Natural killer cell (primary cell): ENCODE measurements at regions not wholly inside any gene's neighbourhood (a gene's known extent, or its start where the extent isn't known, plus 50 kb on each side); places are given as distances from the start of the nearest gene placed in this dataset.
"Not testable (repeated sequence)": the region's sequence is repeated elsewhere in the genome, so short reads cannot be mapped to it uniquely, and the experiment has no call there.

Experiments used
- ATAC-seq, 3 donors: fragments of 150-1000 bp in 2 of 3; fragments of 200-7000 bp in 1 of 3; cut with Tn5 transposase; 1 replicate in 1 of 3; 2 replicates in 2 of 3; pipeline ENCODE4 v1.10.0; 2021; ENCODE audit warnings: mild to moderate bottlenecking in 2 of 3, moderate library complexity in 2 of 3
- DNase-seq, 2 donors: peaks; one replicate each; pipeline versions ENCODE4 v3.0.0 to v3.0.0-alpha.2; 2013 to 2021; ENCODE audit warnings: mixed read lengths in 1 of 2
- H3K27ac ChIP-seq: one replicate; pipeline ENCODE4 v1.5.1; 2013; ENCODE audit warnings: mild to moderate bottlenecking, low read length
- H3K27me3 ChIP-seq: one replicate; pipeline ENCODE4 v1.6.1; 2013; ENCODE audit warnings: low read length; ENCODE audit not compliant: control insufficient read depth, insufficient read depth
- H3K36me3 ChIP-seq: one replicate; pipeline ENCODE4 v1.6.1; 2013; ENCODE audit warnings: low read length; ENCODE audit not compliant: control insufficient read depth, insufficient read depth
- H3K4me1 ChIP-seq: one replicate; pipeline ENCODE4 v1.6.1; 2013; ENCODE audit warnings: low read length; ENCODE audit not compliant: control insufficient read depth, insufficient read depth
- H3K4me3 ChIP-seq: one replicate; pipeline ENCODE4 v1.5.1; 2013; ENCODE audit warnings: low read length
- H3K9me3 ChIP-seq: one replicate; pipeline ENCODE4 v1.6.1; 2013; ENCODE audit warnings: low read length; ENCODE audit not compliant: control insufficient read depth, insufficient read depth
- H3K27ac Mint-ChIP-seq, 2 donors: one replicate each; pipeline ENCODE4 v1.8.0; 2022; ENCODE audit warnings: mild to moderate bottlenecking in 2 of 2, mixed read lengths in 2 of 2, moderate library complexity in 1 of 2
- H3K27me3 Mint-ChIP-seq, 2 donors: one replicate each; pipeline ENCODE4 v1.8.0; 2022; ENCODE audit warnings: low read depth in 2 of 2, mixed read lengths in 2 of 2
- H3K36me3 Mint-ChIP-seq: one replicate; pipeline ENCODE4 v1.8.0; 2022; ENCODE audit warnings: mixed read lengths
- H3K4me1 Mint-ChIP-seq, 2 donors: one replicate each; pipeline ENCODE4 v1.8.0; 2022; ENCODE audit warnings: mixed read lengths in 2 of 2
- H3K4me3 Mint-ChIP-seq: one replicate; pipeline ENCODE4 v1.8.0; 2022; ENCODE audit warnings: mild to moderate bottlenecking, moderate library complexity, mixed read lengths
- H3K9me3 Mint-ChIP-seq, 2 donors: one replicate each; pipeline ENCODE4 v1.8.0; 2022; ENCODE audit warnings: mixed read lengths in 2 of 2
- WGBS: methylation state at CpG from one replicate; pipeline ENCODE4 v1.1.7; 2013; ENCODE audit warnings: missing lambda C conversion rate; ENCODE audit not compliant: insufficient coverage; 5-methylcytosine and 5-hydroxymethylcytosine counted together
- intact Hi-C: fragments of 100-400 bp; cut with micrococcal nuclease; formaldehyde crosslinking; loops from one replicate; pipeline ENCODE4 v1.14.2; 2022
- TF ChIP-seq, protein P1 (sequence below): fragments of 200-600 bp; IDR thresholded peaks from one replicate; pipeline ENCODE4 v1.8.0; 2022; ENCODE audit warnings: antibody characterized with exemption

DNA sequence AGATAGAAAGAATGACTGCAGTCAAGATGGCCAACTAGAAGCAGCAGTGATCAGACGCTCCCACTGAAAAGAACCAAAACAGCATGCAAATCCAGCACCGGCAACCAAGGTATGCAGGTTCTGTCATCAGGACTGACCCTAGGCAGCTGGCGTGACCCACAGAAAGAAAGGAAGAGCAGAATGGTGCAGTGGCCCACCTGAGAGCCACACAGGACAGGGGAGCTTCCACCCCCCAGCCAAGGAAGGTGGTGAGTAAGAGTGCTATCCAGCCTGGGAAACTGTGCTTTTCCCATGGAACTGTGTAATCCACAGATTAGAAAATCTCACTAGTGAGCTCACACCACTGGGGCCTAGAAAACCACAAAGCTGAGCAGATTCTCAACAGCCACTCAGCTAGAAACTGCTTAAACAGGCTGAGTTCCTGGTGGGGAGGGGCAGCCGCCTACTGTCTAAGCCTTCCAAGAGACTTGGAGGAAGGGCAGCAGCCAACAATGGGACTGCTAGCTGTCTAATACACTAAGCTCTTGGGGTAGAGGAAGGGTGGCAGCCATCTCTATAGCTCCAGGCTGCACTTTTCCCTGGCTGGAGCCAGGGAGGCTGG, 127.9 kb downstream of the EVA1A start:
- H3K9me3 Mint-ChIP-seq: peaks cover 0 to 2% of the 10 kb centered on the region in 2 donors
- no peak for ATAC-seq
- 73% methylated on average over 4 of the region's 4 CpGs for WGBS
- H3K27ac Mint-ChIP-seq: no peak overlapping the region
- TF ChIP-seq, protein P1, sequence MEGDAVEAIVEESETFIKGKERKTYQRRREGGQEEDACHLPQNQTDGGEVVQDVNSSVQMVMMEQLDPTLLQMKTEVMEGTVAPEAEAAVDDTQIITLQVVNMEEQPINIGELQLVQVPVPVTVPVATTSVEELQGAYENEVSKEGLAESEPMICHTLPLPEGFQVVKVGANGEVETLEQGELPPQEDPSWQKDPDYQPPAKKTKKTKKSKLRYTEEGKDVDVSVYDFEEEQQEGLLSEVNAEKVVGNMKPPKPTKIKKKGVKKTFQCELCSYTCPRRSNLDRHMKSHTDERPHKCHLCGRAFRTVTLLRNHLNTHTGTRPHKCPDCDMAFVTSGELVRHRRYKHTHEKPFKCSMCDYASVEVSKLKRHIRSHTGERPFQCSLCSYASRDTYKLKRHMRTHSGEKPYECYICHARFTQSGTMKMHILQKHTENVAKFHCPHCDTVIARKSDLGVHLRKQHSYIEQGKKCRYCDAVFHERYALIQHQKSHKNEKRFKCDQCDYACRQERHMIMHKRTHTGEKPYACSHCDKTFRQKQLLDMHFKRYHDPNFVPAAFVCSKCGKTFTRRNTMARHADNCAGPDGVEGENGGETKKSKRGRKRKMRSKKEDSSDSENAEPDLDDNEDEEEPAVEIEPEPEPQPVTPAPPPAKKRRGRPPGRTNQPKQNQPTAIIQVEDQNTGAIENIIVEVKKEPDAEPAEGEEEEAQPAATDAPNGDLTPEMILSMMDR: no peak
- Histone ChIP-seq H3K4me3 (no peak overlapping the region), H3K4me1 (no peaks in the 10 kb centered on the region), H3K36me3 (no peaks in the 10 kb centered on the region), H3K27ac (no peak overlapping the region), H3K9me3 (no peaks in the 10 kb centered on the region), H3K27me3 (no peaks in the 10 kb centered on the region)
- no peak for DNase-seq
- H3K27me3 Mint-ChIP-seq: peaks cover 0 to 12% of the 10 kb centered on the region in 2 donors
- H3K4me3 Mint-ChIP-seq: no peak overlapping the region
- intact Hi-C loops: no loop called here
- no peaks in the 10 kb centered on the region for H3K36me3 Mint-ChIP-seq
- no peaks in the 10 kb centered on the region for H3K4me1 Mint-ChIP-seq

DNA sequence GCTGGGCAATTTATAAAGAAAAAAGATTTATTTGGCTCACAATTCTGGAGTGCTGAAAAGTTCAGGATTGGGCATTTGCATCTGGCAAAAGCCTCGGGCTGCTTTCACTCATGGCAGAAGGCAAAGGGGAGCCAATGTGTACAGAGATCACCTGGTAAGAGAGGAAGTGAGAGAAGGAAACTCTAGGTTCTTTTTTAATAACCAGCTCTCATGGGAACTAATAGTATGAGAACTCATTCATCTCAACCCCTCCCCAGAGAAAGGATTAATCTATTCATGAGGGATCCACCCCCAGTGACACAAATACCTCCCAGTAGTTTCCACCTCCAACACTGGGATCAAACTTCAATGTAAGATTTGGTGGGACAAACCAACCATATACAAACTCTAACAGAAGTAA, 129.0 kb downstream of the EVA1A start:
- H3K4me1 ChIP-seq: no peaks in the 10 kb centered on the region
- TF ChIP-seq, protein P1: no peak
- WGBS: 59% methylated on average over 1 of the region's 1 CpG
- no peaks in the 10 kb centered on the region for H3K9me3 ChIP-seq
- Mint-ChIP-seq H3K27me3 (peaks cover 0 to 12% of the 10 kb centered on the region in 2 donors), H3K36me3 (no peaks in the 10 kb centered on the region), H3K4me3 (no peak overlapping the region), H3K9me3 (peaks cover 0 to 2% of the 10 kb centered on the region in 2 donors), H3K4me1 (no peaks in the 10 kb centered on the region), H3K27ac (no peak overlapping the region)
- H3K4me3 ChIP-seq: no peak overlapping the region
- no peak overlapping the region for H3K27ac ChIP-seq
- ATAC-seq (no peak), DNase-seq (no peak)
- intact Hi-C loops: no loop called here
- H3K36me3 ChIP-seq: no peaks in the 10 kb centered on the region
- no peaks in the 10 kb centered on the region for H3K27me3 ChIP-seq

DNA sequence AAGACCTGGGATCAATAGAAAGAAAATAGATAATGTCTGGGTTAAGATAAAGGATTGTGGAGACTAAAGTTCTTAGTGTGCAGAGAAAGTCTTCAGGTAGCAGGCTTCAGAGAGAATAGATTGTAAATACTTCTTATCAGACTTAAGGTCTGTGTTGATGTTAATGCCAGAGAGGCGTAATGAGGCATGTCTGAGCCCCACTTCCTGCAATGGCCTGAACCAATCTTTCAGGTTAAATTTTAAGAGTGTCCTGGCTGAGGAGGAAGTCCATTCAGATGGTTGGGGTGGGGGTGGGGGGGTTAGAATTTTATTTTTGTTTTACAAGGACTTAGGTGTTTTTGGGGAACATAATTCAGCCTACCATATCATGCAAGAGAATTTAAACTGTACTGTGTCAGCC, 129.5 kb downstream of the EVA1A start:
- no peaks in the 10 kb centered on the region for H3K9me3 ChIP-seq
- Mint-ChIP-seq H3K27me3 (peaks cover 0 to 12% of the 10 kb centered on the region in 2 donors), H3K27ac (no peak overlapping the region), H3K9me3 (peaks cover 0 to 2% of the 10 kb centered on the region in 2 donors), H3K4me3 (no peak overlapping the region), H3K36me3 (no peaks in the 10 kb centered on the region), H3K4me1 (no peaks in the 10 kb centered on the region)
- intact Hi-C loops: no loop called here
- H3K4me1 ChIP-seq: no peaks in the 10 kb centered on the region
- no peak for DNase-seq
- H3K36me3 ChIP-seq: no peaks in the 10 kb centered on the region
- no peak overlapping the region for H3K27ac ChIP-seq
- 70% methylated on average over 1 of the region's 1 CpG for WGBS
- no peaks in the 10 kb centered on the region for H3K27me3 ChIP-seq
- ATAC-seq: no peak
- no peak overlapping the region for H3K4me3 ChIP-seq
- TF ChIP-seq, protein P1: no peak

DNA sequence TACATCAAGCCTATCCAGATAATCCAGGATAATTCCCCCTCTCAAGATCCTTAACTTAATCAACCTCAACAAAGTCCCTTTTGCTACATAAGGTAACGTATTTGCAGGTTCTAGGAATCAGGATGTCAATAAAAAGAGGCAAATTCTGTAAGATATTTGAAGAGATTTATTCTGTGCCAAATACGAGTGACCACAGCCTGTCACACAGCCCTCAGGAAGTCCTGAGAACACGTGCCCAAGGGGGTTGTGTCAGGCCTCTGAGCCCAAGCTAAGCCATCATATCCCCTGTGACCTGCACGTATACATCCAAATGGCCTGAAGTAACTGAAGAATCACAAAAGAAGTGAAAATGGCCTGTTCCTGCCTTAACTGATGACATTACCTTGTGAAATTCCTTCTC, 130.3 kb downstream of the EVA1A start:
- H3K4me3 ChIP-seq, H3K27ac ChIP-seq, ATAC-seq, H3K4me1 Mint-ChIP-seq, H3K27ac Mint-ChIP-seq, H3K36me3 ChIP-seq, H3K4me1 ChIP-seq, H3K9me3 Mint-ChIP-seq, H3K36me3 Mint-ChIP-seq, H3K9me3 ChIP-seq, H3K4me3 Mint-ChIP-seq, H3K27me3 ChIP-seq, intact Hi-C loops, DNase-seq: not testable (repeated sequence)
- H3K27me3 Mint-ChIP-seq: peaks cover 0 to 12% of the 10 kb centered on the region in 2 donors
- 67% methylated on average over 4 of the region's 4 CpGs for WGBS
